Erythroblast (primary cell): ENCODE measurements at regions not wholly inside any gene's neighbourhood (a gene's known extent, or its start where the extent isn't known, plus 50 kb on each side); places are given as distances from the start of the nearest gene placed in this dataset.

Source experiments
- GATA1 ChIP-seq: IDR thresholded peaks from 2 replicates; pipeline ENCODE4 v1.6.1; 2011; ENCODE audit warnings: low read depth, mild to moderate bottlenecking, control low read depth, low read length, moderate library complexity
- POLR2A ChIP-seq: IDR thresholded peaks from 2 replicates; pipeline ENCODE4 v1.6.1; 2011; ENCODE audit warnings: mild to moderate bottlenecking, low read length

- TF ChIP-seq POLR2A (no peak), GATA1 (no peak)
Measured at GRCh38 chr3:69567023-69567709, 172.1 kb upstream of the MITF start.
